HG02840 (cell line): ENCODE measurements at regions not wholly inside any gene's neighbourhood (a gene's known extent, or its start where the extent isn't known, plus 50 kb on each side); places are given as distances from the start of the nearest gene placed in this dataset.

ENCODE experiments used
- ATAC-seq: cut with Tn5 transposase; IDR thresholded peaks from one replicate; pipeline ENCODE4 v1.9.1; 2021; ENCODE audit warnings: mild to moderate bottlenecking, moderate library complexity, moderate number of reproducible peaks; ENCODE audit not compliant: unreplicated experiment, low FRiP score

GRCh38 chr5:161235569-161235968, 311.0 kb downstream of the GABRB2 start:
- no peak for ATAC-seq

GRCh38 chr5:161233553-161233952, 313.0 kb downstream of the GABRB2 start:
- no peak for ATAC-seq

- no peak for ATAC-seq
These were observed 316.3 kb downstream of the GABRB2 start for GRCh38 chr5:161230221-161230620.

- ATAC-seq = no peak
These were observed 326.7 kb downstream of the GABRB2 start for GRCh38 chr5:161219816-161220215.

GRCh38 chr5:161216877-161217276, 329.6 kb downstream of the GABRB2 start:
- no peak for ATAC-seq

- no peak for ATAC-seq
These were observed 334.3 kb downstream of the GABRB2 start for GRCh38 chr5:161212123-161212712.

GRCh38 chr5:161201558-161201957, 345.0 kb downstream of the GABRB2 start:
- no peak for ATAC-seq

GRCh38 chr5:161190778-161191177, 338.8 kb upstream of the ATP10B start:
- no peak for ATAC-seq

GRCh38 chr5:161190086-161190485, 338.1 kb upstream of the ATP10B start:
- no peak for ATAC-seq

- no peak for ATAC-seq
These were observed 337.4 kb upstream of the ATP10B start for GRCh38 chr5:161189452-161189851.

GRCh38 chr5:161183559-161183958, 331.5 kb upstream of the ATP10B start:
- ATAC-seq = no peak

- no peak for ATAC-seq
These were observed 324.2 kb upstream of the ATP10B start for GRCh38 chr5:161176221-161176620.

GRCh38 chr5:161169776-161170175, 317.8 kb upstream of the ATP10B start:
- ATAC-seq = no peak

- ATAC-seq = no peak
These were observed 315.2 kb upstream of the ATP10B start for GRCh38 chr5:161167016-161167767.

GRCh38 chr5:161165998-161166660, 314.1 kb upstream of the ATP10B start:
- no peak for ATAC-seq

GRCh38 chr5:161157925-161158324, 305.9 kb upstream of the ATP10B start:
- ATAC-seq = no peak

GRCh38 chr5:161155451-161155850, 303.4 kb upstream of the ATP10B start:
- no peak for ATAC-seq

- no peak for ATAC-seq
These were observed 300.5 kb upstream of the ATP10B start for GRCh38 chr5:161152415-161152940.

- ATAC-seq = no peak
These were observed 298.5 kb upstream of the ATP10B start for GRCh38 chr5:161150441-161150988.

GRCh38 chr5:161149078-161149477, 297.1 kb upstream of the ATP10B start:
- ATAC-seq = no peak
